HG03565 (cell line): ENCODE measurements at regions not wholly inside any gene's neighbourhood (a gene's known extent, or its start where the extent isn't known, plus 50 kb on each side); places are given as distances from the start of the nearest gene placed in this dataset.

Experiments used
- ATAC-seq: cut with Tn5 transposase; IDR thresholded peaks from one replicate; pipeline ENCODE4 v1.9.1; 2021; ENCODE audit warnings: mild to moderate bottlenecking, moderate library complexity; ENCODE audit not compliant: unreplicated experiment

- ATAC-seq, result no peak
Observed at GRCh38 chr4:132958457-132959263, 190.4 kb upstream of the PCDH10 start.

- no peak for ATAC-seq
Observed at GRCh38 chr4:132981611-132982010, 167.5 kb upstream of the PCDH10 start.

- ATAC-seq, result no peak
Observed at GRCh38 chr4:132982151-132982550, 166.9 kb upstream of the PCDH10 start.

GRCh38 chr4:132991111-132991510, 158.0 kb upstream of the PCDH10 start:
- no peak for ATAC-seq

GRCh38 chr4:132992686-132993085, 156.4 kb upstream of the PCDH10 start:
- no peak for ATAC-seq

GRCh38 chr4:132998585-132999230, 150.4 kb upstream of the PCDH10 start:
- no peak for ATAC-seq

- ATAC-seq, result no peak
Observed at GRCh38 chr4:133000012-133000411, 149.1 kb upstream of the PCDH10 start.

GRCh38 chr4:133003169-133003568, 145.9 kb upstream of the PCDH10 start:
- no peak for ATAC-seq

GRCh38 chr4:133014473-133015135, 134.5 kb upstream of the PCDH10 start:
- no peak for ATAC-seq

GRCh38 chr4:133045288-133045687, 103.8 kb upstream of the PCDH10 start:
- no peak for ATAC-seq

GRCh38 chr4:133046156-133046555, 102.9 kb upstream of the PCDH10 start:
- ATAC-seq, result no peak

GRCh38 chr4:133058701-133059100, 90.4 kb upstream of the PCDH10 start:
- ATAC-seq, result no peak

- no peak for ATAC-seq
Observed at GRCh38 chr4:133059117-133059516, 90.0 kb upstream of the PCDH10 start.

GRCh38 chr4:133062851-133063250, 86.2 kb upstream of the PCDH10 start:
- ATAC-seq, result no peak

GRCh38 chr4:133068083-133068482, 81.0 kb upstream of the PCDH10 start:
- no peak for ATAC-seq

GRCh38 chr4:133081246-133081645, 67.8 kb upstream of the PCDH10 start:
- ATAC-seq, result no peak

- no peak for ATAC-seq
Observed at GRCh38 chr4:133084421-133084820, 64.7 kb upstream of the PCDH10 start.

GRCh38 chr4:133095591-133095990, 53.5 kb upstream of the PCDH10 start:
- ATAC-seq, result no peak

GRCh38 chr4:133096972-133097371, 52.1 kb upstream of the PCDH10 start:
- ATAC-seq, result no peak
